Right lobe of liver (tissue), 4 donors: ENCODE measurements at regions not wholly inside any gene's neighbourhood (a gene's known extent, or its start where the extent isn't known, plus 50 kb on each side); places are given as distances from the start of the nearest gene placed in this dataset.
"Not testable (repeated sequence)": the region's sequence is repeated elsewhere in the genome, so short reads cannot be mapped to it uniquely, and the experiment has no call there.

Experiments
- POLR2A ChIP-seq: fragments of 450-650 bp; IDR thresholded peaks from one replicate; pipeline ENCODE4 v1.6.1; 2017; ENCODE audit warnings: antibody characterized with exemption, mild to moderate bottlenecking
- TF ChIP-seq, protein P1 (sequence below), 4 donors: fragments of 200-600 bp in 3 of 4; fragments of 450-650 bp in 1 of 4; IDR thresholded peaks; one replicate each; pipeline versions ENCODE4 v1.5.1 to v1.8.0; 2016 to 2022; ENCODE audit warnings: antibody characterized with exemption in 4 of 4, mild to moderate bottlenecking in 2 of 4
- donor health status: DM: no; HTN: no; CAD: no.
- donor health status: DM: no; HTN: no; CAD: no.
- donor health status: DM: no; HTN: yes; CAD: no.

GRCh38 chr7:65290340-65290739 lies 83.3 kb upstream of the ZNF92 start:
- not testable (repeated sequence) for TF ChIP-seq POLR2A
- TF ChIP-seq, protein P1, sequence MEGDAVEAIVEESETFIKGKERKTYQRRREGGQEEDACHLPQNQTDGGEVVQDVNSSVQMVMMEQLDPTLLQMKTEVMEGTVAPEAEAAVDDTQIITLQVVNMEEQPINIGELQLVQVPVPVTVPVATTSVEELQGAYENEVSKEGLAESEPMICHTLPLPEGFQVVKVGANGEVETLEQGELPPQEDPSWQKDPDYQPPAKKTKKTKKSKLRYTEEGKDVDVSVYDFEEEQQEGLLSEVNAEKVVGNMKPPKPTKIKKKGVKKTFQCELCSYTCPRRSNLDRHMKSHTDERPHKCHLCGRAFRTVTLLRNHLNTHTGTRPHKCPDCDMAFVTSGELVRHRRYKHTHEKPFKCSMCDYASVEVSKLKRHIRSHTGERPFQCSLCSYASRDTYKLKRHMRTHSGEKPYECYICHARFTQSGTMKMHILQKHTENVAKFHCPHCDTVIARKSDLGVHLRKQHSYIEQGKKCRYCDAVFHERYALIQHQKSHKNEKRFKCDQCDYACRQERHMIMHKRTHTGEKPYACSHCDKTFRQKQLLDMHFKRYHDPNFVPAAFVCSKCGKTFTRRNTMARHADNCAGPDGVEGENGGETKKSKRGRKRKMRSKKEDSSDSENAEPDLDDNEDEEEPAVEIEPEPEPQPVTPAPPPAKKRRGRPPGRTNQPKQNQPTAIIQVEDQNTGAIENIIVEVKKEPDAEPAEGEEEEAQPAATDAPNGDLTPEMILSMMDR (IDR thresholded peaks at IDR 0.05): not testable (repeated sequence)
